ENCODE measurements at regions not wholly inside any gene's neighbourhood (a gene's known extent, or its start where the extent isn't known, plus 50 kb on each side); places are given as distances from the start of the nearest gene placed in this dataset.

GRCh38 chr3:96753124-96753523, 61.3 kb upstream of the EPHA6 start:
- CTCF ChIA-PET: no interaction called here
- no peak for DNase-seq

DNA sequence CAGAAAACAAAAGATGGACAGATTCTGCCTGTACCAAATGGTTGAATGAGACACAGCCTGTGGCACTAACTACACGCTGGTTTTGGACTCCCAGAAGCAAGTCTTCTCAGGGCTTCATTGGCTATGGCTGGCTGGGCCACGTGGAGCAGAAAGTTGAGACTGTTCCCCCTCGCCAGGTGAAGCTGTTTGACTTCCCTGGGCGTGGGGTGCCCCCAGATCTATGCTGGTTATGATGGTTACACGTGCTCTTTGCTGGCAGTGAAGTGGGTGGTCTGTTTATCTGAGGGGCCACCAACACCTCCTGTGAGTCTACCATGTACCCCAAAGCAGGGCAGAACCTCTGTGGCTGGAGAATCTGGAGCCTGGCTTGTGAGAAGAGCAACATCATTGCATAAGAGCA, 60.3 kb upstream of the EPHA6 start:
- CTCF ChIA-PET: no interaction called here
- Histone ChIP-seq H3K27me3 (ENCODE audit: control insufficient read depth in 1 of 2, insufficient read depth in 2 of 2, low read length in 2 of 2) (no peaks in the 10 kb centered on the region), H3K36me3 (ENCODE audit: insufficient read depth, low read length) (no peaks in the 10 kb centered on the region), H3K9me3 (ENCODE audit: control insufficient read depth in 1 of 2, insufficient read depth in 1 of 2, low read length in 2 of 2) (peaks cover 6 to 26% of the 10 kb centered on the region in 2 experiments), H3K4me1 (ENCODE audit: insufficient read depth, low read length) (no peaks in the 10 kb centered on the region), H3K4me3 (ENCODE audit: low read length) (no peak overlapping the region), H3K27ac (ENCODE audit: low read depth in 1 of 2, low read length in 2 of 2) (no peak overlapping the region)
- H3K4me1 Mint-ChIP-seq (ENCODE audit: low read depth): no peaks in the 10 kb centered on the region
- POLR2A ChIA-PET: no interaction called here
- H3K36me3 Mint-ChIP-seq (ENCODE audit: low read depth): no peaks in the 10 kb centered on the region
- DNase-seq (no peak), ATAC-seq (ENCODE audit: poor library complexity) (no peak)
- H3K27ac Mint-ChIP-seq: no peak overlapping the region
- H3K27me3 Mint-ChIP-seq: no peaks in the 10 kb centered on the region
- no peak for TF ChIP-seq CTCF (IDR thresholded peaks at IDR 0.05)
- intact Hi-C loops (cut with DNase I, micrococcal nuclease): no loop called here
- no peaks in the 10 kb centered on the region for H3K9me3 Mint-ChIP-seq
- no peak overlapping the region for H3K4me3 Mint-ChIP-seq

More at GRCh38 chr3:96753124-96753523, 61.3 kb upstream of the EPHA6 start:
- Histone ChIP-seq H3K36me3 (ENCODE audit: insufficient read depth, low read length) (no peaks in the 10 kb centered on the region), H3K27ac (ENCODE audit: low read depth in 1 of 2, low read length in 2 of 2) (no peak overlapping the region), H3K4me3 (ENCODE audit: low read length) (no peak overlapping the region), H3K27me3 (ENCODE audit: control insufficient read depth in 1 of 2, insufficient read depth in 2 of 2, low read length in 2 of 2) (no peaks in the 10 kb centered on the region), H3K4me1 (ENCODE audit: insufficient read depth, low read length) (no peaks in the 10 kb centered on the region), H3K9me3 (ENCODE audit: control insufficient read depth in 1 of 2, insufficient read depth in 1 of 2, low read length in 2 of 2) (peaks cover 6 to 26% of the 10 kb centered on the region in 2 experiments)
- POLR2A ChIA-PET: no interaction called here
- no peaks in the 10 kb centered on the region for H3K9me3 Mint-ChIP-seq
- no peaks in the 10 kb centered on the region for H3K27me3 Mint-ChIP-seq
- H3K4me3 Mint-ChIP-seq: no peak overlapping the region
- no peak overlapping the region for H3K27ac Mint-ChIP-seq
- no peaks in the 10 kb centered on the region for H3K4me1 Mint-ChIP-seq (ENCODE audit: low read depth)
- no peaks in the 10 kb centered on the region for H3K36me3 Mint-ChIP-seq (ENCODE audit: low read depth)
- intact Hi-C loops (cut with DNase I, micrococcal nuclease): no loop called here
- TF ChIP-seq CTCF (IDR thresholded peaks at IDR 0.05): no peak
- ATAC-seq (ENCODE audit: poor library complexity): no peak

- POLR2A ChIA-PET: no interaction called here
- no peak for TF ChIP-seq CTCF (IDR thresholded peaks at IDR 0.05)
- Histone ChIP-seq H3K27me3 (ENCODE audit: control insufficient read depth in 1 of 2, insufficient read depth in 2 of 2, low read length in 2 of 2) (no peaks in the 10 kb centered on the region), H3K4me1 (ENCODE audit: insufficient read depth, low read length) (no peaks in the 10 kb centered on the region), H3K36me3 (ENCODE audit: insufficient read depth, low read length) (no peaks in the 10 kb centered on the region), H3K27ac (ENCODE audit: low read depth in 1 of 2, low read length in 2 of 2) (no peak overlapping the region), H3K9me3 (ENCODE audit: control insufficient read depth in 1 of 2, insufficient read depth in 1 of 2, low read length in 2 of 2) (peaks cover 2 to 17% of the 10 kb centered on the region in 2 experiments), H3K4me3 (ENCODE audit: low read length) (no peak overlapping the region)
- Mint-ChIP-seq H3K9me3 (no peaks in the 10 kb centered on the region), H3K4me1 (ENCODE audit: low read depth) (no peaks in the 10 kb centered on the region), H3K27me3 (no peaks in the 10 kb centered on the region), H3K27ac (no peak overlapping the region), H3K36me3 (ENCODE audit: low read depth) (no peaks in the 10 kb centered on the region), H3K4me3 (no peak overlapping the region)
- DNase-seq (no peak), ATAC-seq (ENCODE audit: poor library complexity) (no peak)
- intact Hi-C loops (cut with DNase I, micrococcal nuclease): no loop called here
- CTCF ChIA-PET: no interaction called here
Observed at GRCh38 chr3:96755519-96755918, 58.9 kb upstream of the EPHA6 start.

Measured in CD4-positive, alpha-beta T cell (primary cell).